Activated CD8-positive, alpha-beta T cell treated with anti-CD3 and anti-CD28 coated beads for 36 hours (primary cell): ENCODE measurements at regions not wholly inside any gene's neighbourhood (a gene's known extent, or its start where the extent isn't known, plus 50 kb on each side); places are given as distances from the start of the nearest gene placed in this dataset.

Experiments
- ATAC-seq: fragments of 200-7000 bp; cut with Tn5 transposase; one replicate; pipeline ENCODE4 v1.10.0; 2021; ENCODE audit warnings: mild to moderate bottlenecking, moderate library complexity
- CTCF ChIA-PET: fragments of 350-600 bp; sonication (Branson Sonifier 250); formaldehyde crosslinking; loops from one replicate; lab custom pipeline; 2021; ENCODE audit warnings: antibody characterized with exemption; lab: Charles Lee
- POLR2A ChIA-PET: fragments of 350-600 bp; sonication (Branson Sonifier 250); formaldehyde crosslinking; loops from one replicate; lab custom pipeline; 2021; ENCODE audit warnings: antibody characterized with exemption; lab: Charles Lee
- DNase-seq: peaks from one replicate; pipeline ENCODE4 v3.0.0-alpha.2; 2020
- H3K27ac Mint-ChIP-seq: one replicate; pipeline ENCODE4 v1.8.0; 2021; ENCODE audit warnings: mild to moderate bottlenecking, mixed read lengths
- H3K27me3 Mint-ChIP-seq: one replicate; pipeline ENCODE4 v1.8.0; 2021; ENCODE audit warnings: mixed read lengths
- H3K36me3 Mint-ChIP-seq: one replicate; pipeline ENCODE4 v1.8.0; 2021; ENCODE audit warnings: low read depth, mixed read lengths
- H3K4me1 Mint-ChIP-seq: one replicate; pipeline ENCODE4 v1.8.0; 2021; ENCODE audit warnings: low read depth, mixed read lengths
- H3K4me3 Mint-ChIP-seq: one replicate; pipeline ENCODE4 v1.8.0; 2021; ENCODE audit warnings: mild to moderate bottlenecking, moderate library complexity, mixed read lengths
- H3K9me3 Mint-ChIP-seq: one replicate; pipeline ENCODE4 v1.8.0; 2021; ENCODE audit warnings: mixed read lengths
- CTCF ChIP-seq: fragments of 200-600 bp; IDR thresholded peaks from one replicate; pipeline ENCODE4 v1.8.0; 2022; ENCODE audit warnings: antibody characterized with exemption, mild to moderate bottlenecking
- intact Hi-C: fragments of 100-400 bp; cut with micrococcal nuclease; formaldehyde crosslinking; loops from one replicate; pipeline ENCODE4 v1.10.0; 2022

- peaks cover 3% of the 10 kb centered on the region for H3K4me1 Mint-ChIP-seq
- no peak for DNase-seq
- CTCF ChIA-PET = no interaction called here
- H3K4me3 Mint-ChIP-seq = no peak overlapping the region
- no peak for TF ChIP-seq CTCF
- intact Hi-C loops = no loop called here
- H3K9me3 Mint-ChIP-seq = peaks cover 25% of the 10 kb centered on the region
- no peak overlapping the region for H3K27ac Mint-ChIP-seq
- POLR2A ChIA-PET = no interaction called here
- H3K27me3 Mint-ChIP-seq = peaks cover 35% of the 10 kb centered on the region
- ATAC-seq = no peak
- H3K36me3 Mint-ChIP-seq = no peaks in the 10 kb centered on the region
These were observed 66.9 kb upstream of the BHLHE23 start for GRCh38 chr20:63073738-63074065.

GRCh38 chr20:63072991-63073737 is 66.4 kb upstream of the BHLHE23 start:
- POLR2A ChIA-PET = no interaction called here
- no peak for TF ChIP-seq CTCF
- DNase-seq (no peak), ATAC-seq (no peak)
- peaks cover 3% of the 10 kb centered on the region for H3K4me1 Mint-ChIP-seq
- H3K27ac Mint-ChIP-seq = no peak overlapping the region
- no peak overlapping the region for H3K4me3 Mint-ChIP-seq
- peaks cover 21% of the 10 kb centered on the region for H3K9me3 Mint-ChIP-seq
- H3K27me3 Mint-ChIP-seq = peaks cover 35% of the 10 kb centered on the region
- CTCF ChIA-PET = no interaction called here
- no peaks in the 10 kb centered on the region for H3K36me3 Mint-ChIP-seq
- intact Hi-C loops = no loop called here

- Mint-ChIP-seq H3K4me3 (no peak overlapping the region), H3K4me1 (peaks cover 3% of the 10 kb centered on the region), H3K36me3 (no peaks in the 10 kb centered on the region), H3K27me3 (peaks cover 35% of the 10 kb centered on the region), H3K27ac (no peak overlapping the region), H3K9me3 (peaks cover 13% of the 10 kb centered on the region)
- no peak for DNase-seq
- CTCF ChIA-PET = no interaction called here
- no peak for ATAC-seq
- intact Hi-C loops = no loop called here
- POLR2A ChIA-PET = no interaction called here
- TF ChIP-seq CTCF = no peak
These were observed 65.5 kb upstream of the BHLHE23 start for GRCh38 chr20:63072231-63072791.

GRCh38 chr20:63071541-63072181 is 64.9 kb upstream of the BHLHE23 start:
- Mint-ChIP-seq H3K36me3 (no peaks in the 10 kb centered on the region), H3K4me3 (peak overlapping the region; percentile 10), H3K4me1 (peaks cover 3% of the 10 kb centered on the region), H3K27me3 (peaks cover 40% of the 10 kb centered on the region), H3K9me3 (peaks cover 6% of the 10 kb centered on the region), H3K27ac (no peak overlapping the region)
- DNase-seq (peak; percentile 46), ATAC-seq (peak; percentile 80)
- ChIA-PET POLR2A (no interaction called here), CTCF (no interaction called here)
- no peak for TF ChIP-seq CTCF
- intact Hi-C loops = no loop called here
